ENCODE measurements at regions not wholly inside any gene's neighbourhood (a gene's known extent, or its start where the extent isn't known, plus 50 kb on each side); places are given as distances from the start of the nearest gene placed in this dataset.

DNA sequence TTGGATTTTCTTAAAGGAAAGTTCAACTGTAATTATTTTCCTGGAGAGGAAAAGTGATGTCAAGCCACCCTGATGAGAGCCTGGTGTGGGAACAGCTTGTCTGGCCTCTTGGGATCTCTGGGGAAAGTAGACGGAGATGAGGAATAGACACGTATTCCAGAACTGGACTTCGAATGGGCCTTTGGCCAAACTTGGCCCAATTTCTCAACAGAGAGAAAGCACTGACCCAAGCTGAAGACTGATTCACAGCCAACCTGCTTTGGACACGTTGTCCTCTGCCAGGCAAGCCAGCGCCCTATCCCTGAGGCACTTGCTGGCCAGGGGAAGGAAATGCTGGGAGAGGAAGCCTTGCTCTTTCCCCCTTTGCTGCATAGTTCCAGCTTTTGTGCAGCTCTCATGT is 70.8 kb upstream of the CTAGE1 start:
- H3K4me1 ChIP-seq (ENCODE audit: insufficient read depth, low read length), result no peaks in the 10 kb centered on the region
- no peak overlapping the region for H3K4me3 ChIP-seq (ENCODE audit: low read length)
- H3K9me3 ChIP-seq (ENCODE audit: low read depth, low read length), result no peaks in the 10 kb centered on the region
- H3K27me3 ChIP-seq (ENCODE audit: insufficient read depth, low read length), result no peaks in the 10 kb centered on the region

DNA sequence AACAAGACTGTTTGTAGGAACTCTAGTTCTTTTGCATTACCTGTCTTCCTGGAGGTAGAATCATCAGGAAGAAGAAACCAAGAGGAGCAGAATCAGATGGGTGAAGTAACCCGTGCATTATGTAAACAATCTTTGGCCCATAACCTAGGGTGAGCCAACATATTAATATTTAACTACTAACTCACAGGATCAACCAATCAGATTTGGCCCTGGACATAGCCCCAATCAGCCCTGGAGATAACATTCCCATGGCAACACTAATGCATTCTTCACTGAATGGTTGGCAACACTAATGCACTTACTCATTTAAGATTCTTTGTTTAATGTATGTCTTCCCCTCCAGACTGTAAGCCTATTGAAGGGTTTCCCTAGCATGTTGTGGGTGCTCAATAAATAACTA is 72.0 kb upstream of the CTAGE1 start:
- H3K4me1 ChIP-seq (ENCODE audit: insufficient read depth, low read length), result no peaks in the 10 kb centered on the region
- H3K9me3 ChIP-seq (ENCODE audit: low read depth, low read length), result no peaks in the 10 kb centered on the region
- no peak overlapping the region for H3K4me3 ChIP-seq (ENCODE audit: low read length)
- H3K27me3 ChIP-seq (ENCODE audit: insufficient read depth, low read length), result no peaks in the 10 kb centered on the region

DNA sequence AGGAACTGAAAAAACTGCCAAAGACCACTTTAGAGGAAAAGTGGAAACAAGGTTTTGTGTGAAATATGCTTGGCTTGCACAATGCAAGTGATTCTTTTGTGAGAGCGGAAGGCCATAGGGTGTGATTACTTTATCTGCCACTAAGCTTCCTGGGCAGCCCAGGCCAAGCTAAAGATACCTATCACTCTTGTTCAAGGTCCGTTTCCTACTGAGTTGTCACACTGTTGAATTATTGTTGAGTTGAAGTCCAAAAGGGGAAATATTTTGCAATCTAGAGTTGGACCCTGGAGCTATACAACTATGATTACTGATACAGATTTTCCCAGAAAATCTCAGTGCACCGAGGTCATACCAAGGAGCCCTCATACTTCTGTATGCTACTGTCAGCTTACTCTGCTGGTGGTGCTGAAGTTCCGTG is 72.7 kb upstream of the CTAGE1 start:
- Histone ChIP-seq H3K4me3 (ENCODE audit: low read length) (no peak overlapping the region), H3K4me1 (ENCODE audit: insufficient read depth, low read length) (no peaks in the 10 kb centered on the region), H3K9me3 (ENCODE audit: low read depth, low read length) (no peaks in the 10 kb centered on the region), H3K27me3 (ENCODE audit: insufficient read depth, low read length) (no peaks in the 10 kb centered on the region)

DNA sequence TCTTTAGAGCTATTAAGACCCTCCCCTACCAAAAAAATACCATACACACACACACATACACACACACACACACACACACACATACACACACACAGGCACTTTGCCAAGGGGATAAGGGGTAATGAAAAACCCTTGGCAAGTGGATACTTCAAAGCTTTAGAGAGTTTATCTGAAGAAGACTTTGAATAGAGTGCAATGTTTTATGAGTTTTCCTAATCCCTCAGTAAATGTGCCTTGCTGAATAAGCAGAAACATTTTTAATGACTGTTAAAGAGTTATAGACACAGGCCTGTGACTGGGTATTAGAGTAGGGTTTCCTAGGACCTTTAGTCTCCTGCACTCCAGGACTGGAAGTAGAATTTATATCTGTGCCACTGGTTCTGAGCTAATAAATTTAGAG is 75.5 kb upstream of the CTAGE1 start:
- Histone ChIP-seq H3K9me3 (ENCODE audit: low read depth, low read length) (peaks cover 7% of the 10 kb centered on the region), H3K4me1 (ENCODE audit: insufficient read depth, low read length) (no peaks in the 10 kb centered on the region), H3K4me3 (ENCODE audit: low read length) (no peak overlapping the region), H3K27me3 (ENCODE audit: insufficient read depth, low read length) (no peaks in the 10 kb centered on the region)

DNA sequence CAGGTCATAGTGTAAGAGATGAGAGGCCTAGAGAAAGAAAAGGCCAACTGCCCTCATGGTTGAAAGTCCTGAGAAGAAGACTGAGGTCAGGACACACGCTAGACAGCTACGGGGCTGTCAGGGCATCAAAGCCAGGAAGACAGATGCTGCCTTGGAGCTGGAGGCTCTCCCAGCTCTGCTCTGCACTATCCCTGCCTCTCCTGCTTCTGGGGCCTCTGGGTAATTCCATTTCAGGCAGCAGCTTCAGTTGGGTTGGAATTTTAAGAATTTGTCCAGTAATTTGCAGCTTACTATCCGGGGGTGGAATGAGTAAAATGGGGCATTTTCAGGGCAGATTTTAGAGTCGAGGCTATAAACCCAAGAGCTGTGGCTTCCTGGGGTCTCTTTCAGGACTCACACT is 76.2 kb upstream of the CTAGE1 start:
- no peaks in the 10 kb centered on the region for H3K4me1 ChIP-seq (ENCODE audit: insufficient read depth, low read length)
- no peaks in the 10 kb centered on the region for H3K27me3 ChIP-seq (ENCODE audit: insufficient read depth, low read length)
- peaks cover 7% of the 10 kb centered on the region for H3K9me3 ChIP-seq (ENCODE audit: low read depth, low read length)
- H3K4me3 ChIP-seq (ENCODE audit: low read length), result no peak overlapping the region

DNA sequence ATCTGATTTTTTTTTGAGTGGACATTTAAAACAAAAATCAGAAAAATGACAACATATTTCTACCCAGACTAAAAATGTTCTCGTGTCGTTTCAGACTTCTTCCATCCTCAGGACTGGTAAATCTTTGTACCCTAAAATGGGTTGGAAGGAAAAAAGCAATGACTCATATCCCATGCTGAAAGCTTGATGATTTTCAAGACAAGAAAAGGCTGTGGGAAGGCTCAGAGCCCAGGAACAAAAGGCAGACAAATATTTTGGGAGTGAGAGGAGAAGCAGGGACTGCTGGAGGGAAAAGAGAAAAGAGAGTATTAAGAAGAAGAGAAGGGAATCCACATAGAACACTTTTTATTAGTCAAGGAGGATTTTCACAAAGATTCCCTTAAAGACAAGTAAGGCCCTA is 77.1 kb upstream of the CTAGE1 start:
- peaks cover 7% of the 10 kb centered on the region for H3K9me3 ChIP-seq (ENCODE audit: low read depth, low read length)
- no peaks in the 10 kb centered on the region for H3K4me1 ChIP-seq (ENCODE audit: insufficient read depth, low read length)
- no peaks in the 10 kb centered on the region for H3K27me3 ChIP-seq (ENCODE audit: insufficient read depth, low read length)
- H3K4me3 ChIP-seq (ENCODE audit: low read length), result no peak overlapping the region

DNA sequence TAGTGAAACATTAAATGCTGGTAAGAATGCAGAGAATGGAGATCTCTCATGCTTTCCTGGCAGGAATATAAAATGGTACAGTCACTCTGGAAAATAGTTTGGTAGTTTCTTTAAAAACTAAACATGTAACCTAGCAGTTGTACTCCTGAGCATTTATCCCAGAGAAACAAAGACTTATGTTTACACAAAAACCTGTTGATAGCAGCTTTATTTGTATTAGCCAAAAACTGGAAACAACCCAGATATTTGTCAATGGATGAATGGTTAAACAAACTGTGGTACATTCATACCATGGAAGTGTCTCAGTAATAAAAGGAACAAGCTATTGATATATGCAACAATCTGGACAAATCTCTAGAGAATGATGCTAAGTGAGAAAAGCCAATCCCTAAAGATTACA is 81.7 kb upstream of the CTAGE1 start:
- no peak overlapping the region for H3K4me3 ChIP-seq (ENCODE audit: low read length)
- H3K27me3 ChIP-seq (ENCODE audit: insufficient read depth, low read length), result no peaks in the 10 kb centered on the region
- no peaks in the 10 kb centered on the region for H3K4me1 ChIP-seq (ENCODE audit: insufficient read depth, low read length)

DNA sequence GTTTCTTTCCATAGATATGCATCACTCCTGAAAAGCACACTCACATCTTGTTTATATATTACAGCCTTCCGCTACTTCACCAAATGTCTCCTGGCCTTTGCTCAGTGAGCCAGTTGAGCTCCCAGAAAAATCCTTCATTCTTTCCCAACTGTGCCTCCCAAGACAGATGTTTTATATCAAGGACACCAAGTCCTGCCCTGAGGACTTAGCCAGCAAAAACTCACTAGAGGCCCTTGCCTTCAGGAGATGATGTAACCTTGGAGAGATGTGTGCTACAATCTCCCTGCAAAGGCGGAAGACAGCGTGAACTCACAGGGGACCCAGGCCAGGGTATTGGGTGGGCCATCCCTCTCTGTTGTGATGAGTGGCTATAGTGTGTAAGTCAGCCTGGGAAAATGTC is 86.1 kb upstream of the CTAGE1 start:
- Histone ChIP-seq H3K27me3 (ENCODE audit: insufficient read depth, low read length) (no peaks in the 10 kb centered on the region), H3K9me3 (ENCODE audit: low read depth, low read length) (no peaks in the 10 kb centered on the region), H3K4me1 (ENCODE audit: insufficient read depth, low read length) (no peaks in the 10 kb centered on the region), H3K4me3 (ENCODE audit: low read length) (no peak overlapping the region)

More for the DNA sequence above, 81.7 kb upstream of the CTAGE1 start:
- H3K9me3 ChIP-seq (ENCODE audit: low read depth, low read length), result peaks cover 7% of the 10 kb centered on the region

DNA sequence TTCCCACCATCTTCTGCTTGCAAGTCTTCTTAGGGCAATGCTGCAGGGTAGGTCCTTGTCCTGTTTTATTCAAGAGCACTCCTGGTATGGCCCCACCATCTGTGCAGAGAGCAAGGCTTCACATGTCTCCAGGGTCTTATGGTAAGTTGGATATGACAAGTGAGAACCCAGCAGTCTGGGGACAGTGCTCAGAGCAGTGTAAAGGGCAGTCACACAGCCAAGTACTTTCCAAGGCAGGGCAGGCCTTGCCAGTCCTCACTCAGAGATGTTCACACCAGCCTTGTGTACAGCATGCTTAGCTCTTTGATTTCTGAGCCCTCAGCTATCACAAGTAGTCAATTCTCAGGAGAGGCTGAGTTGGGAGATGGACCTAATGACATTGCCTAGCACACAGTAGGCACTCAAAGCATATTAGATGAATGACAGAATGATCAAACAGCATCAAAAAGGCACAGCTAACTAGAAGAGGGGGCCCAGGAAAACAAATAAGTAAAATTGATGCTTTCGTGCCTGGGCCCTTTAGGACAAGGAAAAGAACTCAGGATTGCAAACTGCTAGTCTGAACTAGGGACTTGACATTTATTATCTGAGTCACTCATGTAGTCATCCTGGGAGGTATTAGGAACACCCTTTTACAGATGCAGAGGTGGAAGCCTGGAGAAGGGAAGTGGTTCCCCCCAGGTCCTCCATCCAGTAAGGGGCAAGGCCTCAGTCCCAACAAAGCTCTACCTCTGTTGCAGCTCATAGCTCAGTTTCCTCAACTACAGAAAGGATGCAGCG is 86.7 kb upstream of the CTAGE1 start:
- Histone ChIP-seq H3K4me3 (ENCODE audit: low read length) (no peak overlapping the region), H3K27me3 (ENCODE audit: insufficient read depth, low read length) (no peaks in the 10 kb centered on the region), H3K9me3 (ENCODE audit: low read depth, low read length) (no peaks in the 10 kb centered on the region), H3K4me1 (ENCODE audit: insufficient read depth, low read length) (no peaks in the 10 kb centered on the region)

DNA sequence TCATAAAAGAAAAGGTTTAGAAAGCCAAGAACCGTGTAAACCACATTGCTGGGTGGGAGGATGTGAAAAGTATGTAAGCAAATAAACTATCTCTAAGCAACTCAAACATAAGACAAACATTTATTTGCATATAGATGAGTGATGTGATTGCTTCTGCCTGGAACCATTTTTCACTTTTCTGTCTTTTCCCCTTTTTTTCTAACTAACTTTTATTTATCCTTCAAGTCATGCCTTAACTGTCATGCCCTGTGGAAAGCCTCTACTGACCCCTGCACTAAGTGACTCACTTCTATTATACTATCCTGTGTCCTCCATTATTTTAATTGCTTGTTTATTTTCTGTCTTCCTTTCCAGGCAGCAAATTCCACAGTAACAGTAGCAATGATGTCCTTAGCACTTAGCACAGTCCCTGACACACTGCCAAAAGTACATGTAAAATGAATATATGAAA is 87.5 kb upstream of the CTAGE1 start:
- H3K27me3 ChIP-seq (ENCODE audit: insufficient read depth, low read length), result no peaks in the 10 kb centered on the region
- no peaks in the 10 kb centered on the region for H3K4me1 ChIP-seq (ENCODE audit: insufficient read depth, low read length)
- no peak overlapping the region for H3K4me3 ChIP-seq (ENCODE audit: low read length)
- no peaks in the 10 kb centered on the region for H3K9me3 ChIP-seq (ENCODE audit: low read depth, low read length)

DNA sequence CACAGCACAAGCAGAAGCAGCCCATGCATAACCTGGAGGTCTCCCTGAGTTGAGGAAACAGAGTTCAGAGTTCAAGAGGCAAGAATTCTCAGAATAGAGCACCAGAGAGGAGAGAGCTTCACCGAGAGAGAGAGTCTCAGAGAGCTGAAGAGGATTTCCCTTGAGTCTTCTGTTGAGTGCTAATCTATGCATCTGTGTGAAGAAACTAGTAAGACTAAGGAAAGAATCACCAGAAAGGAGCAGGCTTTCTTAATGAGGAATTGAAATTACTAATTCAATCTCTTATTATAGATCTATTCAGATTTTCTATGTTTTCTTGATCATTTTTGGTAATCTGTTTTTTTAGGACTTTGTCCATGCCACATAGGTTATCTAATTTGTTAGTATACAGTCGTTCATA is 89.3 kb upstream of the CTAGE1 start:
- Histone ChIP-seq H3K27me3 (ENCODE audit: insufficient read depth, low read length) (no peaks in the 10 kb centered on the region), H3K4me3 (ENCODE audit: low read length) (no peak overlapping the region), H3K9me3 (ENCODE audit: low read depth, low read length) (no peaks in the 10 kb centered on the region), H3K4me1 (ENCODE audit: insufficient read depth, low read length) (no peaks in the 10 kb centered on the region)

DNA sequence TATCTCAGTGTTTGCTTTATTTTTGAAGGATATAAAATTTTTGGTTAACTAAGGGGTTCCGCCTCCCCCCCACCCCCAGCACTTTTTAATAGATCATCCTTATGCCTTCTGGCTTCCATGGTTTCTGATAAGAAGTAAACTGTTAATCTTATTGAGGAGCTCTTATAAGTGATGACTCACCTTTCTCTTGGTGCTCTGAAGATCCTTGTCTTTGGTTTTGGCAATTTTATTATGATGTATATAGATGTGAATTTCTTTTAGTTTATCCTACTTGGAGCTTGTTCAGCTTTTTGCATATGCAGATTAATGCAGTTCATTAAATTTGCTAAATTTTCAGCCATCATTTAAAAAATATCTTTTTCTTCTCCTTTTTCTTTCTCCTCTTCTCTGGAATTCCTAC is 91.7 kb upstream of the CTAGE1 start:
- no peaks in the 10 kb centered on the region for H3K27me3 ChIP-seq (ENCODE audit: insufficient read depth, low read length)
- H3K4me1 ChIP-seq (ENCODE audit: insufficient read depth, low read length), result no peaks in the 10 kb centered on the region
- no peaks in the 10 kb centered on the region for H3K9me3 ChIP-seq (ENCODE audit: low read depth, low read length)
- no peak overlapping the region for H3K4me3 ChIP-seq (ENCODE audit: low read length)

DNA sequence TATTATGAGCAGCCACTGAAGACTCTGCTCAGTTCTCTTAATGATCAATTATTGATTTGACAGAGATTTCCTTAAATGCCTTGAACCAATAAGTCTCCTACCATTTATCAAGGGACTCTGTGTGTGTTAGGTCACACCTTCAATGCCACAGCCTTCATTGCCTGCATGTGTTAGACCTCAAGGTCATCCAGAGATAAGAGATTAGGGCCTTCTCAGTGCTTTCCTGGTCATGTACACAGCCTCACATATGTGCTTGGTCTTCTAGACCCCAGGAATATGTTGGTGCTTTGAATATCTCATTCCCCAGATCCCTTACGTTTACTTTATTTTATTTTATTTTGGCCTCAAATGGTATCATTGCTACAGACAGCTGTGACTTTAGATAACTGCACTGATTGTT is 93.0 kb upstream of the CTAGE1 start:
- Histone ChIP-seq H3K4me1 (ENCODE audit: insufficient read depth, low read length) (no peaks in the 10 kb centered on the region), H3K4me3 (ENCODE audit: low read length) (no peak overlapping the region), H3K27me3 (ENCODE audit: insufficient read depth, low read length) (no peaks in the 10 kb centered on the region), H3K9me3 (ENCODE audit: low read depth, low read length) (no peaks in the 10 kb centered on the region)

DNA sequence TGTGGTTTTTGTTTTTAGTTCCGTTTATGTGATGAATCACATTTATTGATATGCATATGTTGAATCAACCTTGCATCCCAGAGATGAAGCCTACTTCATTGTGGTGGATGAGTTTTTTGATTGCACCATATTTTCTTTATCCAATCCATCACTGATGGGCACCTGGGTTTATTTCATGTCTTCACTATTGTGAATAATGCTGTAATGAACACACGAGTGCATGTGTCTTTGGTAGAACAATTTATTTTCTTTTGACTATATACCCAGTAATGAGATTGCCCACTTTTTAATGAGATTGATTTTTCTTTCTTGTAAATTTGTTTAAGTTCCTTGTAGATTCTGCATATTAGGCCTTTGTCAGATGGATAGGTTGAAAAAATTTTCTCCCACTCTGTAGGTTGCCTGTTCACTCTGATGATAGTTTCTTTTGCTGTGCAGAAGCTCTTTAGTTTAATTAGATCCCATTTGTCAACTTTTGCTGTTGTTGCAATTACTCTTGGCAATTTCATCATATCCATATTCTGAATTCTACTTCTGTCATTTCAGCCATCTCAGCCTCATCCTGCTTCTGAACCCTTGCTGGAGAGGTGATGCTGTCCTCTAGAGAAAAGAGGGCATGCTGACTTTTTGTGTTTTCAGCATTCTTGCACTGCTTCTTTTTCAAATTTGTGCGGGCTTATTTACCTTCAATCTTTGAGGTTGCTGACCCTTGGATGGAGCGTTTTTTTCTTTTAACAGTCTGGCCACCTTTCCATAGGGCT is 96.2 kb upstream of the CTAGE1 start:
- H3K9me3 ChIP-seq (ENCODE audit: low read depth, low read length), result no peaks in the 10 kb centered on the region
- no peak overlapping the region for H3K4me3 ChIP-seq (ENCODE audit: low read length)
- H3K4me1 ChIP-seq (ENCODE audit: insufficient read depth, low read length), result no peaks in the 10 kb centered on the region
- no peaks in the 10 kb centered on the region for H3K27me3 ChIP-seq (ENCODE audit: insufficient read depth, low read length)

DNA sequence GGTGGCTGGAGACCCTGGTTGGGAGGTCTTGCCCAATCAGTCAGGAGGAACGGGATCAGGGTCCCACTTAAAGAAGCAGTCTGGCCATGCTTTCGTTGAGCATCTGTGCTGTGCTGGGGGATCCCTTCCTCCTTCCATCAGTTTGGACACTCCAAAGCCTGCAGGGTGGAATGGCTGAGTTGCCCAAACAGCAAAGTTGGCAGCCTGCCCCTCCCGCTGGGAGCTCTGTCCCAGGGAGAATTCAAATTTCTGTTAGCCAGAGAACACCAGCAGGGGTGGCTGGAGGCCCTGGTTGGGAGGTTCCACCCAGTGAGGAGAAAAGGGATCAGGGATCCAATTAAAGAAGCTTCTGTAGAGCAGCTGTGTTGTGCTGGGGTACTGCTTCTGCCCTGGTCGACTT is 96.9 kb upstream of the CTAGE1 start:
- Histone ChIP-seq H3K27me3 (ENCODE audit: insufficient read depth, low read length) (no peaks in the 10 kb centered on the region), H3K9me3 (ENCODE audit: low read depth, low read length) (no peaks in the 10 kb centered on the region), H3K4me1 (ENCODE audit: insufficient read depth, low read length) (no peaks in the 10 kb centered on the region), H3K4me3 (ENCODE audit: low read length) (no peak overlapping the region)

DNA sequence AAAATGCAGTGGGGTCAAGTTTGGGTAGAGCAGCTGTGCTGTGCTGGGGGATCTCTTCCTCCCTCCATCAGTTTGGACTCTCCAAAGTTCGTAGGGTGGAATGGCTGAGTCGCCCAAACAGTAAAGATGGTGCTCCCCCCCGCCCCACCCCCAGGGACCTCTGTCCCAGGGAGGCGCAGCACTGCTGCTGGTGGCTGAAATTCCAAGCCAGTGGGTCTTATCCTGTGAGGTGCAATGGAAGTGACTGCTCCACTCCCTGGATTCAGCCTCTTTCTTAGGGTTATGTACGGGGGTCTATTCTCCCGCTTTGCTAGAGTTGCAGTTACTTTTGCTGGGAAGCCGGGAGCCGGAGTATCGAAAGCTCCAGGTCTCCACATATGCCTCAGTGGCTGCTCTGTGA is 97.5 kb upstream of the CTAGE1 start:
- no peaks in the 10 kb centered on the region for H3K9me3 ChIP-seq (ENCODE audit: low read depth, low read length)
- no peaks in the 10 kb centered on the region for H3K27me3 ChIP-seq (ENCODE audit: insufficient read depth, low read length)
- no peaks in the 10 kb centered on the region for H3K4me1 ChIP-seq (ENCODE audit: insufficient read depth, low read length)
- H3K4me3 ChIP-seq (ENCODE audit: low read length), result no peak overlapping the region

Measured in mononuclear cell (primary cell).